GM12875 (cell line): ENCODE measurements at regions not wholly inside any gene's neighbourhood (a gene's known extent, or its start where the extent isn't known, plus 50 kb on each side); places are given as distances from the start of the nearest gene placed in this dataset.

ENCODE experiments used
- H3K4me3 ChIP-seq: one replicate; pipeline ENCODE4 v1.5.1; 2011; ENCODE audit warnings: low read depth, low read length, control low read depth
- TF ChIP-seq, protein P1 (sequence below): IDR thresholded peaks from 2 replicates; pipeline ENCODE4 v1.5.1; 2011; ENCODE audit warnings: low read depth, mild to moderate bottlenecking, control low read depth, inconsistent platforms, low read length, moderate library complexity, borderline replicate concordance; ENCODE audit not compliant: insufficient read depth

- TF ChIP-seq, protein P1, sequence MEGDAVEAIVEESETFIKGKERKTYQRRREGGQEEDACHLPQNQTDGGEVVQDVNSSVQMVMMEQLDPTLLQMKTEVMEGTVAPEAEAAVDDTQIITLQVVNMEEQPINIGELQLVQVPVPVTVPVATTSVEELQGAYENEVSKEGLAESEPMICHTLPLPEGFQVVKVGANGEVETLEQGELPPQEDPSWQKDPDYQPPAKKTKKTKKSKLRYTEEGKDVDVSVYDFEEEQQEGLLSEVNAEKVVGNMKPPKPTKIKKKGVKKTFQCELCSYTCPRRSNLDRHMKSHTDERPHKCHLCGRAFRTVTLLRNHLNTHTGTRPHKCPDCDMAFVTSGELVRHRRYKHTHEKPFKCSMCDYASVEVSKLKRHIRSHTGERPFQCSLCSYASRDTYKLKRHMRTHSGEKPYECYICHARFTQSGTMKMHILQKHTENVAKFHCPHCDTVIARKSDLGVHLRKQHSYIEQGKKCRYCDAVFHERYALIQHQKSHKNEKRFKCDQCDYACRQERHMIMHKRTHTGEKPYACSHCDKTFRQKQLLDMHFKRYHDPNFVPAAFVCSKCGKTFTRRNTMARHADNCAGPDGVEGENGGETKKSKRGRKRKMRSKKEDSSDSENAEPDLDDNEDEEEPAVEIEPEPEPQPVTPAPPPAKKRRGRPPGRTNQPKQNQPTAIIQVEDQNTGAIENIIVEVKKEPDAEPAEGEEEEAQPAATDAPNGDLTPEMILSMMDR: no peak
- H3K4me3 ChIP-seq: no peak overlapping the region
Measured at GRCh38 chr7:41633690-41634089, 69.2 kb downstream of the INHBA start.

DNA sequence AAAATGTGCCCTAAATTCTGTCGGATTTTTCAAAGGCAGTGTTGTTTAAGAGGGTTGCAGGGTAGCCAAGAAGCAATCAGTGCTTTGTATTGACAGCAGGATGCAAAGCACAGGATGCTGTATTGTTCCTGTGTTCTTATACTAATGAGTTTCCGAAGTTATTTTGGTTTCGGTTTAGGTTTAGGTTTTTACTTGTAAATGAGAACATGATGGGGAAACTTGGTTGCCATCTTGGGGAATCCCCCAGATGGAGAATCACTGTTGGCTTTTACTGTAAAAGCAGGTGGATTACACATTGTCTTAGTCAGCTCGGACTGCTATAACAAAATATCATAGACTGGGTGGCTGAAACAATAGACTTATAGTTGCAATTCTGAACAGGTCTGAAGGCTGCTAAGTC is 72.1 kb downstream of the INHBA start:
- H3K4me3 ChIP-seq: no peak overlapping the region
- TF ChIP-seq, protein P1: no peak

GRCh38 chr7:41629711-41630111 is 73.2 kb downstream of the INHBA start:
- TF ChIP-seq, protein P1: no peak
- no peak overlapping the region for H3K4me3 ChIP-seq

GRCh38 chr7:41628901-41629300 is 74.0 kb downstream of the INHBA start:
- no peak overlapping the region for H3K4me3 ChIP-seq

DNA sequence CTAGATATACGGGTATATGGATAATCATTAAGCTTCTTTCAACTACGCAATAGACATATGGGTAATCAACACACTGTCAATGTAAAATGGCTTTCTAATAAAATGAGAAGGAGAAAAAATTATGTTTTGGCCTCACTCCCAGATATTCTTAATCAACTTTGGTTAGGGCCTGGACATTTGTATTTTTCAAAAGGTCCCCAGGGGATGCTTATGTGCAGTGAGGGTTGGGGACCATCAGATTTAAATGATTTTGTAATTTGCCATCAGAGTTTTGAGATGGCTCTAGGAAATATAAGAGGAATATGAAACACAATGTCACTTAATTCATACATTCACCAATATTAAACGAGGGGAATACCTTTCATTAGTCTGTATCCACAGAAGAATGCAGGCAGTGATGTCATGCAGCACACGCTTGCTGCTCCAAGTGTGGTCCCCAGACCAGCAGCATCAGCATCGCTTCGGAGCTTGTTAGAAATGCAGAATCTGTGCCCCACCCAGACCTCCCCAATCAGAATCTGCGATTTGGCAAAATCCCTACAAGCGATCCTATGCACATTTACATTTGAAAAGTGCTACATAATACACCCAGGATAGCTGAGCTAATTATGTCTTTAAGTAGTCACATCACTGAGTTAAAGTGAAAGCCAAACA is 75.1 kb downstream of the INHBA start:
- no peak overlapping the region for H3K4me3 ChIP-seq
- TF ChIP-seq, protein P1: no peak

More at GRCh38 chr7:41628901-41629300, 74.0 kb downstream of the INHBA start:
- TF ChIP-seq, protein P1: no peak

GRCh38 chr7:41624818-41625217 is 78.1 kb downstream of the INHBA start:
- H3K4me3 ChIP-seq: no peak overlapping the region

More at GRCh38 chr7:41624818-41625217, 78.1 kb downstream of the INHBA start:
- TF ChIP-seq, protein P1: no peak
